GM21447 (cell line): ENCODE measurements at regions not wholly inside any gene's neighbourhood (a gene's known extent, or its start where the extent isn't known, plus 50 kb on each side); places are given as distances from the start of the nearest gene placed in this dataset.

ENCODE experiments used
- ATAC-seq: cut with Tn5 transposase; IDR thresholded peaks from one replicate; pipeline ENCODE4 v1.9.1; 2021; ENCODE audit not compliant: unreplicated experiment

DNA sequence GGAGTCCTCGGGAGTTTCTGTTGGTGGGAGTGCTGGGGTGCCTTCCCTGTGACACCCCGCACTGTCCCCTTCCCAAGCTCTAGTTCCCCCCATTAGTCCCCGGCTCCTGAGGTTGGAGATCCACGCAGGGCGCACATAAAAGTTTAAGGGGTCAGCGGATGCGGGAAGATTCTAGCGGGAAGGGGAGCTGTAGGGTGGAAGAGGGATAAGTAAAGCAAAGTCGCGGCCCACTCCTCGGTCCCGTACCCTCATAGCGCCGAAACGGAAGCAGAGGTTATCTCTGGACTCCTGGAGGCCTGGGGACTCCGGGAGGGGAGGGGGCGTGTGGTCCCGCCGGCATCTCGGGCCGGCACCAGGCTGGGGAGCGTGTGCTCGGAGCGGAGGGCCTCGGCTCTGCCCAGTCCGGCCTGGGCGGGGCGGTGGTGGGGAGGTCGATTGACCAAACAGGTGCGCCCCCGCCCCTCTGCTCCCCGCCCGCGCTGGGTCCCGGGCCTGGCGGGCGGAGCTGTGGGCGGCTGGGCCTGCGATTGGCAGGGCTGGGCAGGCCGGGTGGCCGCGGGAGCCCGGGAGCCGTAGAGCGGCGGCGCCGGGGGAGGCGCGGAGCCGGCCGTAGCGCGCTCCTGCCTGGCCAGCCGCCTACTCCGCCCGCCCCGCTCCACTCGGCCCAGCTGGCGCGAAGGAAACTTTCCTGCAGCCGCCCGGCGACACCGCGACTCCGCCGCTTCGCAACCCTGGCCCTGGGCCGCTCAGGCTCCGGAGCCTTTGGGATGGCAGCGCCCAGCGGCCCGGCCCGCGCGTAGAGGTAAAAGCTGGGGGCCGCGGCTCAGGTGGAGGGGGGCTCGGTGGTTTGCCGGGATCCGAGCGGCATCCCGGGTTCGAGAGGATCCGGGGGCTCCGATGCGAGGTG is 52.2 kb upstream of the DAB2IP start:
- no peak for ATAC-seq

GRCh38 chr9:121599872-121600585 is 51.4 kb upstream of the DAB2IP start:
- ATAC-seq: no peak

DNA sequence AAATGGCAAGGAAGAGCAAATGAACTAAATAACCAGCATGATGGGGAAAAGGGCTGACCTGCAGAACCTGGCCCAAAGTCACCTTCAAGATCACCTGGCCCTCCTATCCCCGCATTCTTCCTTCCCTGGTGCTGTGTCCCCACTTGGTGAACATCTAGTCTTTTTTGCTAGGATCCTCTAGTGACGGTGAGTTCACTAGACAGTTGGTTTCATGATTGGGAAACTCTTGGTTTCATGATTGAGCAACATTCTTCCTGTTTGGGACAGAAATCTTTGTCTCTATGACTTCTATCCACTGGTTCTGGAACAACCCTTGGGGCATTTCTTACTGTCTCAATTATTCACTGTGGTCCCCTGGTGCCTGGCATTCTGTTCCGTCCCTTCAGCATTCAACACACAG is 50.2 kb upstream of the DAB2IP start:
- no peak for ATAC-seq
